B cell (primary cell): ENCODE measurements at regions not wholly inside any gene's neighbourhood (a gene's known extent, or its start where the extent isn't known, plus 50 kb on each side); places are given as distances from the start of the nearest gene placed in this dataset.

ENCODE experiments used
- CTCF ChIP-seq: fragments of 200-600 bp; IDR thresholded peaks from one replicate; pipeline ENCODE4 v1.8.0; 2022; ENCODE audit warnings: antibody characterized with exemption, mild to moderate bottlenecking
- EZH2 ChIP-seq: IDR thresholded peaks from 2 replicates; pipeline ENCODE4 v1.6.1; 2012; ENCODE audit warnings: borderline replicate concordance, low read depth, mild to moderate bottlenecking, moderate library complexity, low read length; ENCODE audit not compliant: insufficient read depth, poor library complexity, severe bottlenecking

GRCh38 chr10:128382225-128382624 lies 256.0 kb upstream of the MKI67 start:
- no peak for TF ChIP-seq CTCF
- no peak for TF ChIP-seq EZH2
